GM23338 (cell line): ENCODE measurements at regions not wholly inside any gene's neighbourhood (a gene's known extent, or its start where the extent isn't known, plus 50 kb on each side); places are given as distances from the start of the nearest gene placed in this dataset.

Experiments
- ATAC-seq: fragments of 200-7000 bp; cut with Tn5 transposase; 3 replicates; pipeline ENCODE4 v1.9.1; 2020
- DNase-seq: peaks from one replicate; pipeline ENCODE4 v3.0.0-alpha.2; 2015; ENCODE audit warnings: low spot score
- H2AFZ ChIP-seq: fragments of 200-600 bp; sonication (generic); 2 replicates; pipeline ENCODE4 v1.8.0; 2016; ENCODE audit warnings: antibody characterized with exemption, mild to moderate bottlenecking, moderate library complexity
- H3F3A ChIP-seq: fragments of 200-600 bp; sonication (generic); replicated peaks from 2 replicates; pipeline ENCODE4 v1.8.0; 2017; ENCODE audit warnings: antibody characterized with exemption, mixed run types, low read depth
- H3K27ac ChIP-seq: fragments of 200-600 bp; sonication (generic); 2 replicates; pipeline ENCODE4 v1.6.1; 2016; ENCODE audit warnings: low read depth
- H3K27me3 ChIP-seq: fragments of 200-600 bp; sonication (generic); 2 replicates; pipeline ENCODE4 v1.8.0; 2016; ENCODE audit warnings: mild to moderate bottlenecking, mixed run types, moderate library complexity; ENCODE audit not compliant: insufficient read depth
- H3K36me3 ChIP-seq: fragments of 200-600 bp; sonication (generic); 2 replicates; pipeline ENCODE4 v1.8.0; 2016; ENCODE audit warnings: mild to moderate bottlenecking; ENCODE audit not compliant: insufficient read depth
- H3K4me1 ChIP-seq: fragments of 200-600 bp; sonication (generic); 2 replicates; pipeline ENCODE4 v1.8.0; 2016; ENCODE audit warnings: mild to moderate bottlenecking, moderate library complexity; ENCODE audit not compliant: insufficient read depth
- H3K4me2 ChIP-seq: fragments of 200-600 bp; sonication (generic); 2 replicates; pipeline ENCODE4 v1.7.1; 2017; ENCODE audit warnings: mixed run types
- H3K4me3 ChIP-seq: fragments of 200-600 bp; sonication (generic); 2 replicates; pipeline ENCODE4 v1.6.1; 2016; ENCODE audit warnings: mixed run types
- H3K79me2 ChIP-seq: fragments of 200-600 bp; sonication (generic); replicated peaks from 2 replicates; pipeline ENCODE4 v1.8.0; 2017; ENCODE audit warnings: mild to moderate bottlenecking; ENCODE audit not compliant: insufficient read depth
- H3K9me2 ChIP-seq: fragments of 200-600 bp; sonication (generic); 2 replicates; pipeline ENCODE4 v1.8.0; 2017; ENCODE audit not compliant: insufficient read depth
- H4K20me1 ChIP-seq: fragments of 200-600 bp; sonication (generic); replicated peaks from 2 replicates; pipeline ENCODE4 v1.8.0; 2017; ENCODE audit warnings: mild to moderate bottlenecking; ENCODE audit not compliant: insufficient read depth
- H3K27ac Mint-ChIP-seq: 2 replicates; pipeline ENCODE4 v1.8.0; 2020; ENCODE audit warnings: inconsistent platforms, mild to moderate bottlenecking, moderate library complexity, mixed read lengths
- H3K27me3 Mint-ChIP-seq: 3 replicates; pipeline ENCODE4 v1.8.0; 2022; ENCODE audit warnings: low read depth, mild to moderate bottlenecking, moderate library complexity, mixed read lengths, inconsistent platforms; ENCODE audit not compliant: insufficient read depth, poor library complexity
- H3K36me3 Mint-ChIP-seq: 3 replicates; pipeline ENCODE4 v1.8.0; 2021; ENCODE audit warnings: low read depth, mild to moderate bottlenecking, inconsistent platforms, moderate library complexity, mixed read lengths
- H3K4me1 Mint-ChIP-seq: 3 replicates; pipeline ENCODE4 v1.8.0; 2020; ENCODE audit warnings: mild to moderate bottlenecking, inconsistent platforms, mixed read lengths
- H3K4me3 Mint-ChIP-seq: 3 replicates; pipeline ENCODE4 v1.8.0; 2021; ENCODE audit warnings: moderate library complexity, mild to moderate bottlenecking, inconsistent platforms, mixed read lengths
- H3K9me3 Mint-ChIP-seq: 3 replicates; pipeline ENCODE4 v1.8.0; 2020; ENCODE audit warnings: moderate library complexity, mild to moderate bottlenecking, inconsistent platforms, mixed read lengths
- CREB1 ChIP-seq: fragments of 250-450 bp; sonication (Bioruptor Pico); IDR thresholded peaks from 2 replicates; pipeline ENCODE4 v1.5.0; 2020; ENCODE audit warnings: low read depth, mild to moderate bottlenecking, moderate library complexity
- CTCF ChIP-seq, 2 experiments: fragments of 200-600 bp in 1 of 2; sonication (generic) in 1 of 2; conservative IDR thresholded peaks; 2 replicates each; pipeline versions ENCODE4 v1.5.1 to v1.6.1; 2016 to 2017; ENCODE audit warnings: antibody characterized with exemption in 2 of 2, low read depth in 2 of 2, mild to moderate bottlenecking in 2 of 2, moderate library complexity in 1 of 2
- EZH2 ChIP-seq: fragments of 200-600 bp; sonication (generic); IDR thresholded peaks from one replicate; pipeline ENCODE4 v1.8.0; 2017; ENCODE audit warnings: antibody characterized with exemption, mild to moderate bottlenecking, low read depth; ENCODE audit not compliant: unreplicated experiment
- EZH2phosphoT487 ChIP-seq: fragments of 200-600 bp; sonication (generic); IDR thresholded peaks from one replicate; pipeline ENCODE4 v1.8.1; 2018; ENCODE audit warnings: antibody characterized with exemption; ENCODE audit not compliant: unreplicated experiment
- JUNB ChIP-seq: IDR thresholded peaks from one replicate; pipeline ENCODE4 v1.6.1; 2016; ENCODE audit warnings: antibody characterized with exemption; ENCODE audit not compliant: unreplicated experiment
- NANOG ChIP-seq: IDR thresholded peaks from 2 replicates; pipeline ENCODE4 v1.6.1; 2016; ENCODE audit warnings: antibody characterized with exemption, borderline replicate concordance
- POLR2AphosphoS5 ChIP-seq: IDR thresholded peaks from 2 replicates; pipeline ENCODE4 v1.6.1; 2016; ENCODE audit warnings: antibody characterized with exemption, low read depth
- REST ChIP-seq: IDR thresholded peaks from one replicate; pipeline ENCODE4 v1.6.1; 2018; ENCODE audit warnings: antibody characterized with exemption; ENCODE audit not compliant: unreplicated experiment
- STAT1 ChIP-seq: IDR thresholded peaks from one replicate; pipeline ENCODE4 v1.6.1; 2016; ENCODE audit warnings: antibody characterized with exemption; ENCODE audit not compliant: unreplicated experiment
- ZNF114 ChIP-seq: fragments of 250-450 bp; sonication (Bioruptor Pico); IDR thresholded peaks from 2 replicates; pipeline ENCODE4 v1.5.0; 2020; ENCODE audit warnings: mild to moderate bottlenecking, moderate library complexity
- ZNF331 ChIP-seq: fragments of 250-450 bp; sonication (Bioruptor Pico); IDR thresholded peaks from 2 replicates; pipeline ENCODE4 v1.5.0; 2020; ENCODE audit warnings: low read depth, mild to moderate bottlenecking, moderate library complexity
- ZNF462 ChIP-seq: fragments of 250-450 bp; sonication (Bioruptor Pico); IDR thresholded peaks from 2 replicates; pipeline ENCODE4 v1.5.0; 2020; ENCODE audit warnings: mild to moderate bottlenecking, moderate library complexity

GRCh38 chr22:22046370-22046769, 63.8 kb upstream of the TOP3B start (continued):
- TF ChIP-seq CTCF (conservative IDR thresholded peaks at IDR 0.05; ENCODE audit: low read depth in 2 of 2) (no peak), EZH2 (no peak), POLR2AphosphoS5 (no peak), STAT1 (no peak)

- no peaks in the 10 kb centered on the region for H3K9me3 Mint-ChIP-seq
- ATAC-seq, result no peak
- H3K27me3 Mint-ChIP-seq, result peaks cover 66% of the 10 kb centered on the region
- Histone ChIP-seq H3K4me1 (no peaks in the 10 kb centered on the region), H2AFZ (no peak overlapping the region), H3K27ac (no peak overlapping the region), H3K4me2 (no peak overlapping the region), H3K4me3 (no peak overlapping the region), H3K27me3 (peaks cover 100% of the 10 kb centered on the region), H4K20me1 (peaks cover 3% of the 10 kb centered on the region; the same call in 1 of the 2 replicates), H3K36me3 (no peaks in the 10 kb centered on the region), H3K9me2 (no peaks in the 10 kb centered on the region), H3F3A (no peaks in the 10 kb centered on the region), H3K79me2 (no peaks in the 10 kb centered on the region)
- no peaks in the 10 kb centered on the region for H3K4me1 Mint-ChIP-seq
- H3K4me3 Mint-ChIP-seq, result no peak overlapping the region
- no peak for DNase-seq
- no peak overlapping the region for H3K27ac Mint-ChIP-seq
- no peaks in the 10 kb centered on the region for H3K36me3 Mint-ChIP-seq
- no peak for TF ChIP-seq NANOG
- no peak for TF ChIP-seq ZNF462
- no peak for TF ChIP-seq EZH2
- TF ChIP-seq STAT1, result no peak
- TF ChIP-seq EZH2phosphoT487, result no peak
- no peak for TF ChIP-seq JUNB
- TF ChIP-seq ZNF331, result no peak
- no peak for TF ChIP-seq REST
- no peak for TF ChIP-seq POLR2AphosphoS5
- no peak for TF ChIP-seq ZNF114 (CRISPR knock-in tag)
- no peak for TF ChIP-seq CREB1 (CRISPR knock-in tag)
These were observed 63.2 kb upstream of the TOP3B start for GRCh38 chr22:22045571-22046335.
